ENCODE measurements at regions not wholly inside any gene's neighbourhood (a gene's known extent, or its start where the extent isn't known, plus 50 kb on each side); places are given as distances from the start of the nearest gene placed in this dataset.

- no peaks in the 10 kb centered on the region for H3K79me2 ChIP-seq (replicated peaks; ENCODE audit: insufficient read depth)
- no peak overlapping the region for H2AFZ ChIP-seq
- no peak overlapping the region for H3K27ac ChIP-seq (ENCODE audit: low read depth)
- H3K4me2 ChIP-seq = no peak overlapping the region
- no peak for TF ChIP-seq CTCF (conservative IDR thresholded peaks at IDR 0.05; ENCODE audit: low read depth in 2 of 2)
- TF ChIP-seq ZNF331 (CRISPR knock-in tag; IDR thresholded peaks at IDR 0.05; ENCODE audit: low read depth) = no peak
- TF ChIP-seq ETS1 (IDR thresholded peaks at IDR 0.05) = no peak
- TF ChIP-seq JUNB (IDR thresholded peaks at IDR 0.05; ENCODE audit: unreplicated experiment) = no peak
- no peak for TF ChIP-seq STAT1 (IDR thresholded peaks at IDR 0.05; ENCODE audit: unreplicated experiment)
- no peak for TF ChIP-seq CREB1 (CRISPR knock-in tag; IDR thresholded peaks at IDR 0.05; ENCODE audit: low read depth)
- TF ChIP-seq ZNF114 (CRISPR knock-in tag; IDR thresholded peaks at IDR 0.05) = no peak
- TF ChIP-seq EZH2 (IDR thresholded peaks at IDR 0.05; ENCODE audit: low read depth, unreplicated experiment) = no peak
- TF ChIP-seq EZH2phosphoT487 (IDR thresholded peaks at IDR 0.05; ENCODE audit: unreplicated experiment) = no peak
- no peak for TF ChIP-seq NANOG (IDR thresholded peaks at IDR 0.05; ENCODE audit: borderline replicate concordance)
- no peak for TF ChIP-seq POLR2AphosphoS5 (IDR thresholded peaks at IDR 0.05; ENCODE audit: low read depth)
- no peak for TF ChIP-seq REST (IDR thresholded peaks at IDR 0.05; ENCODE audit: unreplicated experiment)
- no peak for TF ChIP-seq ZNF462 (CRISPR knock-in tag; IDR thresholded peaks at IDR 0.05)
- peaks cover 16% of the 10 kb centered on the region for H3K9me2 ChIP-seq (ENCODE audit: insufficient read depth)
- Mint-ChIP-seq H3K27me3 (ENCODE audit: insufficient read depth, low read depth, poor library complexity) (no peaks in the 10 kb centered on the region), H3K36me3 (ENCODE audit: low read depth) (peaks cover 52% of the 10 kb centered on the region), H3K27ac (no peak overlapping the region), H3K9me3 (peaks cover 56% of the 10 kb centered on the region), H3K4me1 (peaks cover 5% of the 10 kb centered on the region; the same call in 2 of the 3 replicates), H3K4me3 (no peak overlapping the region)
- peaks cover 16% of the 10 kb centered on the region for H3K36me3 ChIP-seq (ENCODE audit: insufficient read depth)
- no peaks in the 10 kb centered on the region for H3F3A ChIP-seq (replicated peaks; ENCODE audit: low read depth)
- no peaks in the 10 kb centered on the region for H4K20me1 ChIP-seq (replicated peaks; ENCODE audit: insufficient read depth)
- H3K4me3 ChIP-seq = no peak overlapping the region
- DNase-seq (ENCODE audit: low spot score) = no peak
- H3K4me1 ChIP-seq (ENCODE audit: insufficient read depth) = peaks cover 6% of the 10 kb centered on the region; the same call in 1 of the 2 replicates
- H3K27me3 ChIP-seq (ENCODE audit: insufficient read depth) = no peaks in the 10 kb centered on the region
- ATAC-seq = no peak
Measured at GRCh38 chr5:68494771-68495170, 279.2 kb downstream of the PIK3R1 start.

Measured in GM23338 (cell line).